PFSK-1 (cell line): ENCODE measurements at regions not wholly inside any gene's neighbourhood (a gene's known extent, or its start where the extent isn't known, plus 50 kb on each side); places are given as distances from the start of the nearest gene placed in this dataset.

Source experiments
- FOXP2 ChIP-seq: optimal IDR thresholded peaks from 2 replicates; pipeline ENCODE3; 2011; ENCODE audit warnings: borderline replicate concordance, control low read depth, inconsistent platforms; ENCODE audit not compliant: insufficient read depth; ENCODE audit errors: extremely low read length, extremely low read depth
- POLR2AphosphoS5 ChIP-seq: IDR thresholded peaks from 2 replicates; pipeline ENCODE4 v1.6.1; 2012; ENCODE audit warnings: low read depth, mild to moderate bottlenecking, control low read depth, low read length, moderate library complexity
- SIN3A ChIP-seq: IDR thresholded peaks from 2 replicates; pipeline ENCODE4 v1.6.1; 2012; ENCODE audit warnings: mild to moderate bottlenecking, low read length, moderate library complexity, borderline replicate concordance; ENCODE audit not compliant: insufficient read depth
- TAF1 ChIP-seq: IDR thresholded peaks from 2 replicates; pipeline ENCODE4 v1.6.1; 2012; ENCODE audit warnings: low read length, control low read depth, borderline replicate concordance; ENCODE audit not compliant: insufficient read depth
- TF ChIP-seq, protein P1 (sequence below), 2 experiments: IDR thresholded peaks; 2 replicates each; pipeline versions ENCODE4 v1.6.1 to v1.8.0; 2011 to 2012; ENCODE audit warnings: low read depth in 2 of 2, low read length in 2 of 2, control low read depth in 1 of 2, inconsistent platforms in 1 of 2, mild to moderate bottlenecking in 1 of 2, moderate library complexity in 1 of 2; ENCODE audit not compliant: insufficient read depth in 1 of 2

DNA sequence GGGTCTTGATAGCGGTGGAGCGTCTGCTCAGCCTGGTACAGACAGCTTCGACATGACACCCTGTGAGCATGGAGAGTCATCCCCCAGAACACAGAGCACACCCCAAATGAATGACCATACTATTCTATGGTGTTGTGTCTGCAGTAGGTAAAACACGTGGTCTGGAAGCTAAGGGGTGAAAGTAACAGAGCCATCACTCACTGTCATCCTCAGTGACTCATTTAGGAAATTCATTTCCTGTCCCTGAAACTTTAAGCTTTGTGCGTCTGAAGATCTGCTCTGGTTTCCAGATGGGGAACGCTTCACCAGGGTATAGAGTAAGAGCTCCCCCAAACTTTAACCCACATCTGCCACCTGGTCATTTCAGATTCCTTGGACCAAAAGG lies 94.8 kb upstream of the DISP3 start:
- TF ChIP-seq SIN3A (no peak), FOXP2 (no peak), POLR2AphosphoS5 (no peak), TAF1 (no peak)
- TF ChIP-seq, protein P1, sequence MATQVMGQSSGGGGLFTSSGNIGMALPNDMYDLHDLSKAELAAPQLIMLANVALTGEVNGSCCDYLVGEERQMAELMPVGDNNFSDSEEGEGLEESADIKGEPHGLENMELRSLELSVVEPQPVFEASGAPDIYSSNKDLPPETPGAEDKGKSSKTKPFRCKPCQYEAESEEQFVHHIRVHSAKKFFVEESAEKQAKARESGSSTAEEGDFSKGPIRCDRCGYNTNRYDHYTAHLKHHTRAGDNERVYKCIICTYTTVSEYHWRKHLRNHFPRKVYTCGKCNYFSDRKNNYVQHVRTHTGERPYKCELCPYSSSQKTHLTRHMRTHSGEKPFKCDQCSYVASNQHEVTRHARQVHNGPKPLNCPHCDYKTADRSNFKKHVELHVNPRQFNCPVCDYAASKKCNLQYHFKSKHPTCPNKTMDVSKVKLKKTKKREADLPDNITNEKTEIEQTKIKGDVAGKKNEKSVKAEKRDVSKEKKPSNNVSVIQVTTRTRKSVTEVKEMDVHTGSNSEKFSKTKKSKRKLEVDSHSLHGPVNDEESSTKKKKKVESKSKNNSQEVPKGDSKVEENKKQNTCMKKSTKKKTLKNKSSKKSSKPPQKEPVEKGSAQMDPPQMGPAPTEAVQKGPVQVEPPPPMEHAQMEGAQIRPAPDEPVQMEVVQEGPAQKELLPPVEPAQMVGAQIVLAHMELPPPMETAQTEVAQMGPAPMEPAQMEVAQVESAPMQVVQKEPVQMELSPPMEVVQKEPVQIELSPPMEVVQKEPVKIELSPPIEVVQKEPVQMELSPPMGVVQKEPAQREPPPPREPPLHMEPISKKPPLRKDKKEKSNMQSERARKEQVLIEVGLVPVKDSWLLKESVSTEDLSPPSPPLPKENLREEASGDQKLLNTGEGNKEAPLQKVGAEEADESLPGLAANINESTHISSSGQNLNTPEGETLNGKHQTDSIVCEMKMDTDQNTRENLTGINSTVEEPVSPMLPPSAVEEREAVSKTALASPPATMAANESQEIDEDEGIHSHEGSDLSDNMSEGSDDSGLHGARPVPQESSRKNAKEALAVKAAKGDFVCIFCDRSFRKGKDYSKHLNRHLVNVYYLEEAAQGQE (IDR thresholded peaks at IDR 0.05; ENCODE audit: insufficient read depth in 1 of 2, low read depth in 2 of 2, low read length in 2 of 2), result no peak

DNA sequence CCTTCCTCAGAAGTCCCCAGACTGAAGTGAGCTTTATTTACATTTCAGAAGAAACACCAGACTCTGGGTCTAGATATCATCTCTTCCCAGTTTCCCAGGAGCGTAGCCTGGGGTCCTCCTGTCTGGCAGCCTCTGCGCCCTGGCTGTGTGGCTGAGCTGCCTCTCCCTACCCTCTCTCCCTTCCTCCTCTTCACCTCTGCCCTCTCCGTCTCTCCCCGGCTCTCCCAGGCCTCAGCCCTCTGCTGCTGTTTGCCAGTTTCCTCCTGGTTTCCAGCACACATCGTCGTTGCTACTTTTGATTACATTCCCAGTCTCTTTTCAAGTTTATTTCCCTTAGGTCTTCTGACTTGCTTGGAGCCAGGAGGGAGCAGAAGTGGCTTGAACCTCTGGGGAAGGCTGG lies 91.1 kb upstream of the DISP3 start:
- TF ChIP-seq POLR2AphosphoS5 (no peak), TAF1 (no peak), FOXP2 (no peak), SIN3A (no peak)
- TF ChIP-seq, protein P1 (IDR thresholded peaks at IDR 0.05; ENCODE audit: insufficient read depth in 1 of 2, low read depth in 2 of 2, low read length in 2 of 2), result no peak

DNA sequence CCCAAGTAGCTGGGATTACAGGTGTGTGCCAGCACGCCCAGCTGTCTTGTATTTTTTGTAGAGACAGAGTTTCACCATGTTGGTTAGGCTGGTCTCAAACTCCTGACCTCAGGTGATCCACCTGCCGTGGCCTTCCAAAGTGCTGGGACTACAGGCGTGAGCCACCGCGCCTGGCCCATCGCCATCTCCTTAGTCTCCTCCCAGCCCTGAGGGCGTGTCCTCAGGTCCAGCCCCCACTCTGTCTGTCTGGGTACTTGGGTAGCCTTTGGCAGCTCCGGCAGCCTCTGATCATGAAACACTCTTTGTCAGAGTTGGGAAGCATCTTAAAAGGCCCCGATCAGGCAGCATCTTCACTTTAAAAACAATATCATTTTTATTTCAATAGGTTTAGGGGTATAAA lies 90.3 kb upstream of the DISP3 start:
- TF ChIP-seq, protein P1 (IDR thresholded peaks at IDR 0.05; ENCODE audit: insufficient read depth in 1 of 2, low read depth in 2 of 2, low read length in 2 of 2), result no peak
- no peak for TF ChIP-seq TAF1
- no peak for TF ChIP-seq SIN3A
- TF ChIP-seq POLR2AphosphoS5, result no peak
- TF ChIP-seq FOXP2, result no peak

DNA sequence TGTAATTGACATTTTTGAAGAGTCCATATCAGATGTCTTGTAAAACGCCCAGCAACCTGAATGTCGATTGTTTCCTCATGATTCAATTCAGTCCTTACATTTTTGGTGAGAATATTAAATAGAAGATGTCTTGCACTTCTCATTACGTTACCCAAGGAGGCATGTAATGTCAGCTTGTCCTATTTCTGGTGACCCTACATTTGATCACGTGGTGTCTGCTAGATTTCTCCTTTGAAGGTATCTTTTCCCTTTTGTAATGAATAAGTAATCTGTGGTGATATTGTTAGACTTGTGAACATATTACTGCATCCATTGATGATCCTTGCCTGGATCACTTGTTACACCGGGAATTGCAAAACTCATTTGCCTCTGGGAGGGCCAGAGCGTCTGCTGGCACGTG lies 87.6 kb upstream of the DISP3 start:
- TF ChIP-seq TAF1, result no peak
- TF ChIP-seq SIN3A, result no peak
- no peak for TF ChIP-seq FOXP2
- TF ChIP-seq, protein P1 (IDR thresholded peaks at IDR 0.05; ENCODE audit: insufficient read depth in 1 of 2, low read depth in 2 of 2, low read length in 2 of 2), result no peak
- TF ChIP-seq POLR2AphosphoS5, result no peak

DNA sequence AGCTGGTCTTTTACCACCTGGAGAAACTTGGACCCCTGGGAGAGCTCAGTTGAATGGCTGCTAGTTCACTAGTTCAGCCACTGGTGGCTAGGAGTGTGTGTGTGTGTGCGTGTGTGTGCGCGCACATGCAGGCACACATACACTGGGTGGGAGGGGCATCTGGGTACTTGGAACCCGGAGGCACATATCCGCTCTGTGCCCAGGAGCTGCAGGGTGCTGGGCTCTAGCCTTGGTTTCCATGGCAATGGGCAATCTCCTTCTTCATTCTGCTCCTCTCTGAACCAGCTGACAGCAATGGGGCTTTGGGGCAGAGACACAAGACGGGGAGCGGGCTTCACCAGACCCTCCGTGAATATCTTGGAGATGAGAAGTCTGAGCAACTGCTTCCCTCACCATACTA lies 87.1 kb upstream of the DISP3 start:
- no peak for TF ChIP-seq SIN3A
- TF ChIP-seq POLR2AphosphoS5, result no peak
- TF ChIP-seq, protein P1 (IDR thresholded peaks at IDR 0.05; ENCODE audit: insufficient read depth in 1 of 2, low read depth in 2 of 2, low read length in 2 of 2), result no peak
- TF ChIP-seq TAF1, result no peak
- no peak for TF ChIP-seq FOXP2
